ENCODE measurements at regions not wholly inside any gene's neighbourhood (a gene's known extent, or its start where the extent isn't known, plus 50 kb on each side); places are given as distances from the start of the nearest gene placed in this dataset.
"Not testable (repeated sequence)": the region's sequence is repeated elsewhere in the genome, so short reads cannot be mapped to it uniquely, and the experiment has no call there.

- no peak for DNase-seq (ENCODE audit: low read depth)
Observed at GRCh38 chr16:26721290-26721689, 345.4 kb upstream of the C16orf82 start.

GRCh38 chr16:26721957-26722356 lies 344.8 kb upstream of the C16orf82 start:
- DNase-seq (ENCODE audit: low read depth): not testable (repeated sequence)

- DNase-seq (ENCODE audit: low read depth): no peak
Observed at GRCh38 chr16:26724189-26724588, 342.5 kb upstream of the C16orf82 start.

GRCh38 chr16:26727848-26728247 lies 338.9 kb upstream of the C16orf82 start:
- no peak for DNase-seq (ENCODE audit: low read depth)

GRCh38 chr16:26729951-26730541 lies 336.7 kb upstream of the C16orf82 start:
- no peak for DNase-seq (ENCODE audit: low read depth)

- no peak for DNase-seq (ENCODE audit: low read depth)
Observed at GRCh38 chr16:26731729-26732128, 335.0 kb upstream of the C16orf82 start.

GRCh38 chr16:26733710-26734109 lies 333.0 kb upstream of the C16orf82 start:
- DNase-seq (ENCODE audit: low read depth): no peak

GRCh38 chr16:26735521-26735920 lies 331.2 kb upstream of the C16orf82 start:
- no peak for DNase-seq (ENCODE audit: low read depth)

GRCh38 chr16:26736084-26736483 lies 330.6 kb upstream of the C16orf82 start:
- DNase-seq (ENCODE audit: low read depth): no peak

GRCh38 chr16:26740771-26741170 lies 326.0 kb upstream of the C16orf82 start:
- DNase-seq (ENCODE audit: low read depth): no peak

- no peak for DNase-seq (ENCODE audit: low read depth)
Observed at GRCh38 chr16:26742040-26742439, 324.7 kb upstream of the C16orf82 start.

- DNase-seq (ENCODE audit: low read depth): no peak
Observed at GRCh38 chr16:26744430-26744829, 322.3 kb upstream of the C16orf82 start.

GRCh38 chr16:26747760-26748159 lies 319.0 kb upstream of the C16orf82 start:
- no peak for DNase-seq (ENCODE audit: low read depth)

- DNase-seq (ENCODE audit: low read depth): no peak
Observed at GRCh38 chr16:26749072-26749471, 317.7 kb upstream of the C16orf82 start.

- DNase-seq (ENCODE audit: low read depth): no peak
Observed at GRCh38 chr16:26752166-26752565, 314.6 kb upstream of the C16orf82 start.

GRCh38 chr16:26756633-26757032 lies 310.1 kb upstream of the C16orf82 start:
- no peak for DNase-seq (ENCODE audit: low read depth)

- DNase-seq (ENCODE audit: low read depth): no peak
Observed at GRCh38 chr16:26762594-26762993, 304.1 kb upstream of the C16orf82 start.

- no peak for DNase-seq (ENCODE audit: low read depth)
Observed at GRCh38 chr16:26765087-26765486, 301.6 kb upstream of the C16orf82 start.

- no peak for DNase-seq (ENCODE audit: low read depth)
Observed at GRCh38 chr16:26768385-26769010, 298.2 kb upstream of the C16orf82 start.

GRCh38 chr16:26770547-26770946 lies 296.2 kb upstream of the C16orf82 start:
- DNase-seq (ENCODE audit: low read depth): no peak

- DNase-seq (ENCODE audit: low read depth): no peak
Observed at GRCh38 chr16:26772503-26772902, 294.2 kb upstream of the C16orf82 start.

GRCh38 chr16:26777821-26778220 lies 288.9 kb upstream of the C16orf82 start:
- no peak for DNase-seq (ENCODE audit: low read depth)

GRCh38 chr16:26787924-26788323 lies 278.8 kb upstream of the C16orf82 start:
- DNase-seq (ENCODE audit: low read depth): no peak

- no peak for DNase-seq (ENCODE audit: low read depth)
Observed at GRCh38 chr16:26791169-26791568, 275.6 kb upstream of the C16orf82 start.
